Left hindlimb (tissue), 1 donor: ENCODE measurements at regions not wholly inside any gene's neighbourhood (a gene's known extent, or its start where the extent isn't known, plus 50 kb on each side); places are given as distances from the start of the nearest gene placed in this dataset.

ENCODE experiments used
- DNase-seq: peaks from one replicate; pipeline ENCODE4 v3.0.0-alpha.2; 2018

DNA sequence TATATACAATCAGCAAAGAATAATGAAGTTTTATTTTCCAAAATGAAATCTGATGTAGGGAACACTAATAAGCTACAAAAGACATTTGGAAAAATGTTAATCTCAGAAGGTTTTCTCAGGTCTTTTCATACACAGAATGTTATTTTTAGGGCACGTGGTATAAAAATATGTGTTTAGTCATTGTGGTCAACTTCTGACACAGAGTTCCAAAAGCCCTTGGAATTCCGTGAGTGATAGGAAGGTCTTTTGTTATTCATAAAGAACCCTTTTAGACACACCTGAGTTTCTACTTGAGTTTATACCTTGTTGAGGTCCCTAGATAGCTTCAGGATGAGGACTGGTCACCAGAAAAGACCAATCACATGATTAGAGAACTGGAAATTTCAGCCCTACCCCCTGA is 277.6 kb upstream of the NCAM2 start:
- no peak for DNase-seq

DNA sequence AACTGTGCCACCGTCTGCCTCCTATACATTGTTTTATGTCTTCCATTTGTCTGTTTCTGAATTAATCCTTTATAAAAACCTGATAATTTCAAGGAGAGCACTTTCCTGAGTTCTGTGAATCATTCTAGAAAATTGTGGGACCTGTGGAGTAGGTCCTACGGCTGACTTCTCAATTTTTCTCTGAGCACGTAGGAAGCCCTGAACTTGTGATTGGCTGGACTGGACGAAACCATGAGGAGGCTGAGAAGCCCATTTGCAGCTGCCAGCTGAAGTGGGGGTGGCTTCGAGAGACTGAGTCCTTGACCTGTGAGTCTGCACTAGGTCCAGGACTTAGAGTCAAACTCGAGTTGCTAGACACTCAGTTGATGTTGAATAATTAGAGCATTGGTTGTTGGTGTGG is 277.1 kb upstream of the NCAM2 start:
- DNase-seq = no peak

DNA sequence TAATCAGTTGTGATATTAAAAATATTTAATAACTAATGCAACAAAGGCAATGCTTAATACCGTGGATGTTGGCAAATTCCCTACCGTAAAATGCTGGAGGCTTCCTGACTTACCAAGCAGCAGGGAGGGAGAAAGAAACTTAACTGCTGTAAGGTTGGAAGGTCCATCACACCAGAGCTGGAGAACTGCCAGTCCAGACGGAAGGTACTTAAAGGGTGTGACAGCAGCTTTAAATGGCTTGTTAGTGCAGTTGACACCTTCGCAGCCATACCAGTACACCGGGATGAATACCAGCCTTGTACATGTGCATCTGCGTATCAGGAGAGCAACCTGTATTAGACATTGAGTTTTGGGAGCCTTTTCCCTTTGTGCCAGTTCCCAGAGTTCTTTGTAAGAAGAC is 269.5 kb upstream of the NCAM2 start:
- DNase-seq = no peak

DNA sequence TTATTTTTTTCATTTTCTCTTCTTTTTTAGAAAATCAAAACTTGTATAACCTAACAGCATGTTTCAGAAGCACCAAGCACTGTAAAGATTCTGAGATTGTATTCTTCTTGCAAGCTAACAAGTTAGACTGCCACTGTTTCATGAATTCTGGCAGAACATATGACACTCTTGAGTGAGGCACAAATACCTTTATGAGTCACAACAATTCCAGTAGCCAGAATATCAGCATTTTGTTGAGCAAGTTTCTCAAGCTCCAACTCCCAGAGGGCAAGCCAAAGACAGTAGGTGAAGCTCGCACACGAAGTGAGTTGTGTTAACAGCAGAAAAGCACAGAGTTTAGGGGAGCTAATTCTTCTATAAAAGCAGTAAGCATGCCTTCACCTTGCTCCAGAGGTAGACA is 268.8 kb upstream of the NCAM2 start:
- DNase-seq = no peak

DNA sequence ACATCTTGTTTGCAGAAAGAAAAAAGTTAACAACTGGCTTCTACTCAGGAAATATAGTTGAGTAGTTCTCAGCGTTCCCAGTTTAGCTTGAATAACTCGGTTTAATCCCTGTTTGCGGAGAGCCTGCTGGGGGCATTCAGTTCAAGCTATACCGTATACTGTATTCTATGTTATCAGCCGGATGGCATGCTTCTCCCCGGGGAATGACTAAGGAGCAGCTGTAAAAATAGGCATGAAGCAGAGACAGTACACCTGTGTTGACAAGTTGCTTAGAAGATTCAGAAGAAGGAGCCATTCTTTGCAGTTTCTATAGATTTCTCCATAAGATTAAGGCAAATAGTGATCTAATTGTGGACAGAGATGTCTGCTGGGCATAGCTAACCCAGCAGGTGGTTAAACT is 267.8 kb upstream of the NCAM2 start:
- DNase-seq = no peak

DNA sequence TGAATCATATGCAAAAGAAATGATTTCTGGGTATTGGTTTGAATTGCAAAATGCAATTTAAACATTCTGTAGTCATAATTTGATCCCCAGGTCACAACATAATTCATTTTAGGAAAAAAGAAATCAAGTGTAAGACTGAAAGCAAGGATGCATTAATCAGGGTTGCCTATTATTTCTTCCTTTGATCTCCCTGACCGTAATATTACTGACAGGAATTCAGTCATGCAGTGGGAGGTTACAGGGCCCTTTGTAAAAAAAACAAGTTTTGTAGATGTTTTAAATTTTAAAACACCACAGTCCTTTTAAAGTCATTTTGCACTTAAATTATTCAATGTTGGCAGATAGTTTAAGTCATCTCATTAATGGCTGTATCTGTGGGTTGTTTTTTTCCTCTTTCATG is 263.0 kb upstream of the NCAM2 start:
- DNase-seq = no peak

DNA sequence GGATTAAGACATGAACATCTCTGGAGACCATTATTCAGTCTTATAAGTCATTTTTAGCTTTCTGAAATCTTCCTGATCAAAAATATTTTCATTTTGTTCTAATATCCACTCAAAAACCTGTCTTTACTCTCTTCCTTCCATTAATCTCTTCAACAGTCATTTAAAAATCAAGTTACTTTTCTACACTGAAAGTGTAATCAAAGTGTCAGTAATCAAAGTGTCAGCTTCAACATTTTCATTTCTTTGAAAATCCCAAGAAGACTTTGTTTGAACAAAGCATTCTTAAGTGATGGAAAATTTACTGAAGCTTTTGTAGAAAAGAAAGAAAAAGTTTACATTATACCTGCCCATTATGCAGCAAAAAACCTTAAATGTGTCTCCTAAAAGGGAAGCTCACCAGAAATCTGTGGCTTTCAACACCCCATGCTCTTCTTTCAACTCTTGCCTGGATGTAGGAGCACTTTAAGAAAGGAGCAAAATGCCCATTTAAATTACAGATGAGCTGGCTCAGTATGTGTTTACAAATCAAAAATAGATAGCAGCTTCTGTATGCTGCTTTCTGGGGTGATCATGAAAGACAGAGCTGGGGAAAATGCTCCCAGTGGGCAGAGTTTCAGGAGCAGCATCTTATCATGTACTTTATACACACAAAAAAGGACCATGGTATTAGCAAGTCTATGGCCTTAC is 260.8 kb upstream of the NCAM2 start:
- DNase-seq = no peak

DNA sequence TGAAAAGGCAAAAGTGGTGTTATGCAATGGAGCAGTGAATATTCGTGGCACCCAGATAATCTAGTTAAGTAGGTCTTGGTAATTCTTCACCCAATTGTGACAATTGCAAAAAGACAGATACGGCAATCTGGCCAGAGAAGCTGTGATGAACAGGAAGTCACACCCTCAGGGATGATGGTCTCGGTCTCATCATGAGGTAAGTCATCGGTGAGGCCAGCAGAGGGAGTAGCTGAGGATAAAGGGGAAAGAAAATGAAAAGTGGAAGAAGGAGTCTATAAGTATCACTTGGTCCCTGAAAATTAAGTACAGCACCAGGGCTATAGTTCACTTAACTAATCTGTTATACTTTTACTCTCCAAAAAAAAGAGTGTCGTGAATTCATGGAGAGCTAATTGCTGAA is 258.8 kb upstream of the NCAM2 start:
- no peak for DNase-seq

DNA sequence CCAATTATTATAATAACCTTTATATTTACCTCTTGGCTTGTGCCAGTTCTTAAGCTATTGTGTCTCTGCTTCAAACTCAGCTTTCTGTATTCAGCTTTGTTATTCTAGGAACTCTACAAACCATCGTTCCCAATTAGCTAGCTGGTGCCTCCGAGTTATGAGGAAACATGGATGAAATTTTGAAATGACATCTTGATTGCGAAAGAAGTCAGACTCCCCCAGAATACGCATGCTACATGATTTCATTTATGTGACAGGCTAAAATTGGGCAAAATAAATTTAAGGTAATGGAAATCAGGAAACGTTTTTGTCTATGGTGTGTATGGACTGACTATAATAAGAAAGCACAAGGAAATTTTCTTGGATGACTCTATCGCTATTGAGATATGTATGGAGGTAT is 256.8 kb upstream of the NCAM2 start:
- no peak for DNase-seq

DNA sequence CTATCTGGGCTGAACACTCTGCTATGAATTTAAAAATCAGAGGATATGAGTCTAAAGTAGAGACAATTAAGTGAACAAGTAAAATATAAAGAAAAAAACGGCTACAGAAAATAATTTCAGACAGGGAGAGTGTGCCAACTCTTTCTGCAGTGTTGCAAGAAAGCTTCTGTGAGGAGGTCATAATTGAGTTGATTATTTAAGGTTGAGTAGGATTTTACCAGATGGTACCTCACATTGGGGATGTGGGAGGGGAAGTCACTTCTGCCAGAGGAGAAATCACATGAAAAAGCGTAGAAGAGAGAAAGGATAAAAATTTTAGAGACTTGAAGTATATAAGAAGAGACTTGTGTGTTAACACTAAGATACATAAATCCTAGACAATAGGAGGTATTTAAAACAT is 238.0 kb upstream of the NCAM2 start:
- no peak for DNase-seq

DNA sequence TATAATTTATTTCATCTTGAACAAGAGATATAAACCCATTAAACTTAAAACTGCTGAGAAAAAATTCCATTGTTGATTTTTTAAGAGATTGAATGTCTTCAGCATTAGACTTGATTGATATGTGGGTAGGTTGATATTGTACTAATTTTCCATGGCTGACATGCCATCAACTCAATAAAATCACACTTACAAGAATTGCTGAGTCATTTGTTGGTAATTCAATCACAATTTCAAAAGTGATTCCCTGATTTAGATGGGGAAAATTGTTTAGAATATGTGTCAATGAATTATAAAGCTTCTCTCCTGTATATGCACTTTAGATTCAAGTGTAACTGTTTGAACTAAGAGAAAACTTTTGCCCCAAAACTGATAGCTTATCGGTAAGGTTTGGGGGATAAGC is 223.5 kb upstream of the NCAM2 start:
- DNase-seq = no peak

DNA sequence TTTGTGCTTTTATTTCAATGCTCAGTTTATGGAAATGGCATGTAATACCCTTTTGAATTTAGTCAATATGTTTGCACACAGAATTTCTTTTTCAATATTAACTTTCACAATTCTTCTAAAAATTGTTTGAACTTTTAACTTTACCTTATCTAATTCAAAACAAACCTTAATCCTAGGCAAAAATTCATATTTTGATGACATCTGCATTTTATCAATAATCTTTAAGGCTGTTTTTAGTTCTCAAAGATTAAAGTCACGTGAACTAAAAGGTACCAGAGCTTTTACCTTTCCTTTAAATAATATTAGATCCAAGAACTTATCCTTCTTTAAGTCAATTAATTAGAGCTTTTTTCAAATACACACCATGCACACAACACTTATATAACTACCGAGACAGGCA is 218.9 kb upstream of the NCAM2 start:
- no peak for DNase-seq

DNA sequence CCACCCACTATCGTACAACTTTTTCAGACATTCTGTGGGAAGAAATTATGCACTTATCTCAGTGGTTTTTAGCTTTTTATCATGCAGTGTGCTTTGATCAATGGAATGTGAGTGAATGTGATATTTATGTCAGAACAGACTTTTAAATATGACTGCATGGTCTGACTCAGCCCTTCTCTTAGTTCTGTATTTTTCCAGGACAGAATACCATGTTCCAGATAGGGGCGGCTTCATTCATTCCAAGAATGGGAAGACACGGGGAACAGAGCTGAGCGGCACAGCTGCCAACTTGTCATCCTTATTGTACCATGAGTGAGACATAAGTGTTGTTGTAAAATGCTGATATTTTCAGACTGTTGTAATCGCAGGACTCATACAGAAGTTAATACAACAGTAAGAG is 214.6 kb upstream of the NCAM2 start:
- DNase-seq = no peak

DNA sequence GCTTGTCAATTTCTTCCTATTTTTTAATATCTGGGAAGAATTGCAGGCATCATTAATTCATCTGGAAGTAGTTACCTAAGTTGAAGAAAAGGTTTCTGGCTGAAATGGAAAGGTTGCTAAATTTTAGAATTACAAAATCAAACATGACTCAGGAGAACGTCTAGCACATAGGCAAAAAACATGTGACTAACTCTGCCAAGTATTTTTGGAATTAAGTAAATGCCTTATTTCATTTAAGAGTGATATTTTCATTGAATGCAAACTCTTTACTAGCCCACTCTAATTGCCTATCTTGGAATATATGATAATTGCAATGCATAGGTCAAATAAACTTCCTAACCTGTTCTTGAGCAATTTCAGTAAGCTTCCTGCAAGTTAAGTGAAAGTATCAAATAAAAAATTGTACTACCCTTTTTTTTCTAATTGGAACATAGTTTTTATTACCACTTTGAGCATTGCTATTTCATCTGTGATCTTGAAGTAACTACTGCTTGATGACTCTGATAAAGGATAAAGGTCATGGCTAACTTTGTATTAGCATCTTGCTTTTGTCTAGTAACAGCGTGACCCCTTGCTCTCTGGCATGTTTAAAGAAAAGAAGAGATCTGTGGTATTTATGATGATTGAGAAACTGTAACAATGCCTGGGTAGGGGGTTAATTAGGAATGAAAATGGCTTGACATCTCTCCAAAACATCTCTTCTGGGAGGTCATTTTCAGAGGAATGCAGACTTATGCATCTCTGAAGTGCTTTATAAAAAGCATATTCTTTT is 208.3 kb upstream of the NCAM2 start:
- DNase-seq = no peak

DNA sequence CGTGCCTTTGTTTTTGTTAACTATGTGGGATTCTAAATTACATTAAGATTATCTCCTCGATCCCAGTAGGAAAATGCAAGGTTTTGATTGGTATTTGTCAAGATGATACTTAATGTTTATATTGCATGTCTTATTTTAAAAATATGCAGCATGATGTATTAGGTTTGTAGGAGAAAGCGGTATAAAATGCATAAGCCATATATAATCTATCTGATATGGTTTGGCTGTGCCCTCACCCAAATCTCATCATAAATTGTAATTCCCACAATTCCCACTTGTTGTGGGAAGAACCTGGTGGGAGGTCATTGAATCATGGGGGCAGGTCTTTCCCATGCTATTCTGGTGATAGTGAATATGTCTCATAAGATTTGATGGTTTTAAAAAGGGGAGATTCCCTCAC is 198.1 kb upstream of the NCAM2 start:
- no peak for DNase-seq

DNA sequence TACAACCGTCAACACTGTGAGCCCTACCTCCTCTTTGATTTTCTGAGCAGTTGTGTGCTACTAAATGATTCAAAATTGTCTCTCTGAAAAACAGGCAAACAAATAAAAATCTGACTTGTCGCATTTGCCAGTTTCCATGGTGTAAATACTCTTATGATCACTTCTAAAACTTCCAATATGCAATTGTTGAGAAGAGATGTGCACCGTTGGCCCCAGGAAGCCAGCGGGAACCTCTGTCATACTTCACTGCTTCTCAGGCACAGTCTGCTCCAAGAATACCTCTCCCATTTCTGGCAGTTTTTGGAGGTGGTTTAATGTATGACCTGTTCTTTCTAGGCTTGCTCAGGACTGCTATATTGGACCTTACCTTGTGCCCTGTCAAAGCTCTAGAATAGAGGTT is 196.0 kb upstream of the NCAM2 start:
- DNase-seq = no peak

DNA sequence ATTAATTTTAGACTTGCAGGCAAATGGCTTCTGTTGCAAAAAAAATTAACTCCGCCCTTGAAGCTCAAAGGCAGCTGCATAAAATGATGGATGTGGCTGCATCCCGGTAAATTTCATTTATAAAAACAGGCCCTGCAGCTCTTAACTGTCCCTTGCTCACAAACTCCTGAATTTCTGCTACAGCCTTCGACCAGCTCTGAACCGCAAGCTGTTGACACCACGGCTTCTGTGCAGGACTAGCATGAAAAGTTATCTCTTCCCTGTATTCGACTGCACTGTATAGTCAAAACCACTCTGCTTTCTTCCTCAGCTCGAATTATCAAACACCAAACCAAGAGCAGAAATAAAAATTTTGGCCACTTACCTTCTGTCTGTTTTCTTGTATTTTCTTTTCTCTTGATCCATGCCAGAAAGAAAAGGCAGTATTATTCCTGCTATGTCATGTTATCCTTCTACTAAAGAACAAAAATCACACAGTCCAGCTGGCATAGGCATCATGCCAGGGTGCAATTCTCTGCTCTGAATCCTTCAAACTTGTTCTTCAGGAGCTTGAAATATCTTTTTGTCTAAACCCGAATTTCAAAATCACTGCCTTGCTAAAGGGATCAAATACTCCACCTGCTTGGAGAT is 195.5 kb upstream of the NCAM2 start:
- no peak for DNase-seq

DNA sequence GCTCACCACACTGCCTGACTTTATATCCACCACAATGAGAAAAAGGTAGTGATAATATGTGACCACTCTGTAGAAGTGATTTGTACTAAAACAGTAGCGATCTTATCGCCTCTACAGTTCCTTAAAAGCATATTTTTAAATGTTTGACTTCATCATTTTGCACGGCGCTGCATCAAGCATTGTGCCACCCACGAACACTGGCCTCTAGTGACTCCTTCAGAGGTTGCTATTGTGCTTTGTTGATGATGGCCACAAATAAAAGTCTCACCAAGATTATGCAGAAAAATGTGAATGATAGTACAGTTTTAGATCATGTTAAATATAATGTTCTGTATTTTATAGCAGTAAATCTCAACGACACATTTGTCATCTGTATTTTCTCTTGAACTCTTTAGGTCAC is 186.5 kb upstream of the NCAM2 start:
- no peak for DNase-seq

DNA sequence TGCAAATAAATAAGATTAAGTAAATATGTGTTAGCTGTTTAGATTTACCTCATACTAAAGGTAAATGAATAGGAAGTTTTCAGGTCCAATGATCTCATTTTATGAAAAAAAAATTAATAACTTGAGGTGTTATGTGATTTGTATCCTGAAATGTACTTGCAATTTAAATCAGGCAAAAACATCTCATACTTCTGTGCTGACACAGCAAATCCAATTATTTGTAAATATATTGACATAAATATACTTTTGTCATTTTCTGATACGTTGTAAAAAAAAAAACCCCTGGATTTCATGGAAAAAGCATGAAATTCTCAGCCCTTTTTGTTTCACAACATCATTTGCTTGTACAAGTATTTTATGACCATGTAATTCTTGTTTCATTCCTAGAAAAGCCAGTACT is 184.1 kb upstream of the NCAM2 start:
- no peak for DNase-seq

DNA sequence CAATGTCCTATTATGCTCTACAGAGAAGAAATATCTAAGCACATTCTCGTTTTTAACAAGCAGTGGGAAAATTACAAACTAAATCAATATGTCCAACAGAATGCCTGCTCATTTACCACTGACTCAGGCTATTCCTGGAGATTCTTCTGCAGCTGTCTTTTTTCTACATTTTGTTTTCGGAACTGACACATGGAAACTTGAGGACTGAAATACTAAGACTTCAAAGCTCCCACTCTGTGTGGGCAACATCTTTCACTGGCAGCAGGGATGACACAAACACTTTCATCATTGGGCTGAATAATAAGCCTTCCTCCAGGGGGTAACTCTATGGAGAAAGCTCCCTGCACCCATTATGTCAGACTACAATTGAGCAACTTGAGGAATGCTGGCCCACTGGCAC is 175.5 kb upstream of the NCAM2 start:
- no peak for DNase-seq

DNA sequence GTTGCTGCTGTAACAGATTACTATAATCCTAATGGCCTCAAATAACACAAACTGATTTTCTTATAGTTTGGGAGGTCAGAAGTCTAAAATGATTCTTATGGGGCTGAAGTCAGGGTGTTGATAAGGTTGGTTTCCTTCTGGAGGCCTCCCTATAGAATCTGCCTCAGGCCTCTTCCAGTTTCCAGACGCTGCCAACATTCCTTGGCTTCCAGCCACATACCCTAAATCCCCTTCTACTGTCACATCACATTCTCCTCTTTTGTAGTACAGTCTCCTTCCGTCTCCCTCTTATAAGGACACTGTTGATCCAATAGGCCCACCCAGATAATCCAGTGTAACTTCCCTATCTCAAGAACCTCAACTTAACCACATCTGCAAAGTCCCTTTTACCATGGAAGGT is 145.3 kb upstream of the NCAM2 start:
- DNase-seq = no peak

DNA sequence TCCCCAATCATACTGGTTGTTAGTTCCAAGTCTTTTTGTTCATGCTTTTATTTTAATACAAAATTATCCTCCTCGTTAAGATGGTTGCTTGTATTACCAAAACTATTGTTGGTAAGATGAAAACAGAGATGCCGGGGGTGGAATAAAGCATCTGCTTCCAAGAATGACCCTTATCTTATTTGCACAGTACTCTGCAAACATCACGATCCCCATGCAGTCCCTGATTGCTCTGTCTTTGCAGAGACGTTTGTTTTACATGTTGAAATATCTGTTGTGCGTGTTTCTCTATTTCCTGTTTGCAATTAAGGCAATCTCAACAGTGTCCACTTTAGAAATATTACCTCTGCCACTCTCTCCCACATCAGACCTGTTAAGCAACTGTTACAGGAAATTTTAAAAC is 141.3 kb upstream of the NCAM2 start:
- DNase-seq = no peak

DNA sequence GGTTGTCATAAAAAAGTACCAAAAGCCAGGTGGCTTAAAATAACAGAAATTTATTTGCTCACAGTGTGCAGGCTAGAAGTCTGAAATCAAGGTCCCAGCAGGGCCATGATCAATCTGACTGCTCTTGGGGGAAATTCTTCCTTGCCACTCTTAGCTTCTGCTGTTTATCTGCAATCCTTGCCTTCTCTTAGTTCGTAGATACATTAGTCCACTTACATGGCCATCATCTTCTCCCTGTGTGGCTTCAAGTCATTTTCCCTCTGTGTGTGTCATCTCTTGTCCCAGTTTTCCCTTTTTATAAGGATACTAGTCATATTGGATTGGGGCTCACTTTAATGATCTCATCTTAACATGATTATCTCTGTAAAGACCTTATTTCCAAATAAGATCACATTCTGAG is 124.0 kb upstream of the NCAM2 start:
- no peak for DNase-seq

DNA sequence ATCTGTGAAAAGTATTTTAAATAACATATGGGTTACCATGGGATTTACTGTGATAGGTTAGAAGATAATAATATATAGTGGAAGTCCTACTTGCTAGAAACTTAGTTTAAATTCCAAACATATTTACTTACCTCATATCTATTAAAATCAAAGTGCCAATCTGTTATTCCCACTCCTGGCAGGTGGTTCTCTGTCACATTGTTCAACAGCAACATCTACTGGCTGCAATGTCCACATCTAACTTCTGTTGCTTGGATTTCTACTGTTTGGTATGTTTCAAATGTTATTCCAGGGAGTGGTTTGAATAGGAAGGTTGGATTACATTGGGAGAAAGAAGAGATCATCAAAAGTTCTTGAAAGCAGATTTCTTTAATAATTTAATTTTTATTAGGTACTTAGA is 122.5 kb upstream of the NCAM2 start:
- no peak for DNase-seq

DNA sequence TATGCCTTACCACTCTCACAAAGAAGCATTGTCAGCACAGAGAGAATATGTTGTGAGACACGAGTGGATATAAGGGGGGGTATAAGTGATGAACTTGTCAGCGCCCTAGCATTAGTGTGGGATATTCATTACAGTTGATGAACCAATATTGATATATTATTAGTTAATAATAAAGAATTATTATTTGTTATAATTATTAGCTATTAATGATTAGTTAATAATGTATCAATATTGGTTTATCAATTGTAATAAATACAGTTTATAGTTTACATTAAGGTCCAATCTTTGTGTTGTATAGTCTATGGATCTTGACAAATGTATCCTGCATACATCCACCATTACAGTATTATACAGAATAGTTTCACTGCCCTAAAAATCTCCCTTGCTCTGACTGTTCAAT is 120.2 kb upstream of the NCAM2 start:
- no peak for DNase-seq
